ENCODE measurements at regions not wholly inside any gene's neighbourhood (a gene's known extent, or its start where the extent isn't known, plus 50 kb on each side); places are given as distances from the start of the nearest gene placed in this dataset.

DNA sequence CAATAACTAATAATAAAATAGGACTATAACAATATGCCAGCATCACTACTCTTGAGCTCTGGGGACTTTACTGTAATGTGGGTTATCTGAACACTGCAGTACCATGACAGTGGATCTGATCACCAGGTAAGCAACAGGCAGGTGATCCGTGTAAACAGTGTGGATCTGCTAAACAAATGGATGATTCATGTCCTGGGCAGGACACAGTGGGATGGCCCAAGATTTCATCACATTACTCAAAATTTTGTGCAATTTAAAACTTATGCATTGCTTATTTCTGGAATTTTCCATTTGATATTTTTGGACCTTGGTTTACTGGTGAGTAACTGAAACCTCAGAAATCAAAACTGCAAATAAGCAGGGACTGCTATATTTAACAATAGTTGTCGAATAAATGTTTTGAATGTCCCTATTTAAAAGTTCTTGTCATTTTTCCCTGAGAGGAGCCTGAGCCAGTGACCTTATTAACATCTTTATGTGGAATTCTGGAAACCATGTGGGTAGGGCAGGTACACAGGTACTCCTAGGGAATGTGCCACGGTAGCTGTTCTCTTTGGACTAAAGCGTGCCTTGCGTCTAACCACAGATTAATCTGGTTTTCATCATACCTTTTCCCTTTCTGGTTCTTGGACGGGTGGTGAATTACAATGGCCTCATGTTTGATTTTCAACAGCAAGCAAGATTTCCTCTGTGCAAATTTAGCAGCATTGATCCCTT, 214.5 kb upstream of the SASH1 start:
- DNase-seq: no peak

GRCh38 chr6:148134592-148134991, 208.0 kb upstream of the SASH1 start:
- no peak for DNase-seq

DNA sequence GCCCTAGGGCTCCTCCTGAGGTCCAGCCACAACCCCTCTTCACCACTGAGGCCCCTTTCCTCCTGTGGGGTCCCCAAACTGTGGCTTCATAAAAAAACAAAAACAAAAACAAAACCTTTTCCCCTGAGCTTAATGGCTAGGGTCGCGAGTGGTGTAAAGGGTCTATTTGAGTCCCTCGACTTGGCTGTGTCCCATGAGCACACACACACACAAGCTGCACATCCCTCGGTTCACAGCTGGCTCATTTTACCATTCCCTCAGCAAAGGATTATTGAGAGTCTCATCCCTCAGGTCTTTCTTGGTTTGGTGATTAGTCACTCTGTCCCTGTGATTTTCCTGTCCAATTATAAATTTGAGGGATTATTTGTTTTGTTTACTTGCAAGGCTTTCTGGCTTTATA, 206.1 kb upstream of the SASH1 start:
- DNase-seq: no peak

- no peak for DNase-seq
Measured at GRCh38 chr6:148137652-148138051, 205.0 kb upstream of the SASH1 start.

DNA sequence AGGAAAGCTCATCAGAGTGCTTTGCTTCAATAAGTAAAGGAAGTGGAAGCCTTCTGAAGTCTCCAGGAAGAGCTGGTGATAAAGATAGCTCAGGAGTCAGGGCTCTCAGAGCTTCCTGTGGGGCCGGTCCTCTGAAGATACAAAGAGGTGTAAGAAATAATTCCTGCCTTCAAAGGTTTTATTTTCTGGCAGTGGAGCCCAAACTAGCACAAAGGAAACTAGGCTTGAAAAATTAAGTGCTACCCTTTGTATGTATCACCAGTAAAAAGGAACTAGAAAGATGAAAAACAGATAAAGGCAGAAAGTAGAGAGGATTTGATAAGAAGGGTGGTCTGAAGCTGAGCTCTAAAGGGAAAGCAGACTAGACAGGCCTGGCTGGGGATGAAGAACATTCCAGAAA, 204.1 kb upstream of the SASH1 start:
- no peak for DNase-seq

DNA sequence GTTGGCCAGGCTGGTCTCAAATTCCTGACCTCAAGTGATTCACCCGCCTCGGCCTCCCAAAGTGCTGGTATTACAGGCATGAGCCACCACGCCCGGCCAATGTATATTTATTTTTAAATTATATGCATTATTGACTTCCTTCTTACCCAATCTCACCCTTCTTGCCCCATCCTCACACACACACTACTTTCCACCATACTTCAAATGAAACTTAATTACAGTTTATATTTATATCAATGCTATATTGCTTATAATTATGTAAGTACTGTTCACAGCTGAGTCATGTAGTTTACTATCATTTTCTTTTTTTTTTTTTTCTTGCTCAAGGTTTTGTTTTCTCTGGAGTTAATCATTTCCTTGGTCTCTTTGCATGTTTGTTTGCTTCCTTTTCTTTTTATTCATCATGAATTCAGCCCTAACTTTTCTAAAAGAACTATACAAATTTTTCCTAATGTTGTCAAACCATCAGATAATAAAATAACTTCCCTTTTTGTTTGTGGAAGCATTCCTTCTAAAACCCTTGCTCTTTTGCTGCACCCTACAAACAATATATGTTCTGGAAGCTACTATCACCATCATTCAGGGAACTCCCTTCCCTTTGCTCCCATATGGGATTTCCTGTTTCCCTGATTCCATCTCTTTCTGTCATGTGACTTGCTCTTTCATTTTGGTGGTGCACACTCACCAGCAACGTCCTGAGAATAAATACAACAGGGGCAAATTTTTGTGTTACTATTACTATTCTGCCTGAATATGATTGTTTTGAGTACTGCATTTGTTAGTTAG, 201.7 kb upstream of the SASH1 start:
- DNase-seq: no peak

- no peak for DNase-seq
Measured at GRCh38 chr6:148142821-148143220, 199.8 kb upstream of the SASH1 start.

DNA sequence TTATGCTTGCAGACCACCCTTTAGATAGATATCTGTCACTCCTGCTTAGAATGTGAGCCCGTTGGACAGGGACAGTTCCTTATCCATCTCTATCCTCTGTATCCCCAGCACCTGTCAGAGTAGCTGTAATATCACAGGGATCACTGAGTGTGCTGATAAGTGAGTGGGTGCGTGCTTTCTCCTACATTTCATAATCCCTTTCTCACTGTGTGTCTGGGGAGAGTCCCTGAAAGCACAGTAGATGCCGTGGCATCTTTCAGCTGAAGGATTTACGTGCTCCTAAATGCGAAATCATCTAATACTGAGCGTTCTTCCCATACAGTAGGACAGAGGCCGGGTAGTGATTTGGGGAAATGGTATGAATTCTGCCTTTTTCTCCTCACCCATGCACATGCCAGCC, 198.9 kb upstream of the SASH1 start:
- no peak for DNase-seq

DNA sequence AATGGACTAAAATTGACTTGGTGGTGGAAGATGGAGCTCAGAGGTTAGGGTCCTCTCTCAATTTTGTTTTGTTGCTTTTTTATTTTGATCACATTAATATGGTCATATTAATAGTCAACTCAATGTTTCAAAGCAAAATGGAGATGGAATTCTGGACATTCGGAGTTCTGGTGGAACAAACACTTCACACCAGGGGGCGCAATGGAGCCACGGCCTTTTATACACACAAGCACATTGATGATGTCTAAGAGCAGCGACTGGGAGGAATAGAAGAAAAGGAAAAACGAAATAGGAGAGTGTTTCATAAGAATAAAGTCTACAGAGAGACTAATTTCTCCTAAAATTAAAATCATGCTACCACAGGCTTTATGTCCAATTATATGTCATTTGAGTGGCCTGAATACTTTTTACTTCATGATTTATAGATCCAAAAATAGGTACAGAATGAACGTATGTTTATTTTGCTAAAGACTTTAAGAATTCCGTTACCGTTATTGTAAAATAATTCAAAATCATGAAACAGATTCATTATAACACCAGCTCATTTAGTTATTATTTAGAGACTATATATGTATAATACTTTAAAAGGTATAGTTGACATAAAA, 197.6 kb upstream of the SASH1 start:
- DNase-seq: peak; percentile 37

DNA sequence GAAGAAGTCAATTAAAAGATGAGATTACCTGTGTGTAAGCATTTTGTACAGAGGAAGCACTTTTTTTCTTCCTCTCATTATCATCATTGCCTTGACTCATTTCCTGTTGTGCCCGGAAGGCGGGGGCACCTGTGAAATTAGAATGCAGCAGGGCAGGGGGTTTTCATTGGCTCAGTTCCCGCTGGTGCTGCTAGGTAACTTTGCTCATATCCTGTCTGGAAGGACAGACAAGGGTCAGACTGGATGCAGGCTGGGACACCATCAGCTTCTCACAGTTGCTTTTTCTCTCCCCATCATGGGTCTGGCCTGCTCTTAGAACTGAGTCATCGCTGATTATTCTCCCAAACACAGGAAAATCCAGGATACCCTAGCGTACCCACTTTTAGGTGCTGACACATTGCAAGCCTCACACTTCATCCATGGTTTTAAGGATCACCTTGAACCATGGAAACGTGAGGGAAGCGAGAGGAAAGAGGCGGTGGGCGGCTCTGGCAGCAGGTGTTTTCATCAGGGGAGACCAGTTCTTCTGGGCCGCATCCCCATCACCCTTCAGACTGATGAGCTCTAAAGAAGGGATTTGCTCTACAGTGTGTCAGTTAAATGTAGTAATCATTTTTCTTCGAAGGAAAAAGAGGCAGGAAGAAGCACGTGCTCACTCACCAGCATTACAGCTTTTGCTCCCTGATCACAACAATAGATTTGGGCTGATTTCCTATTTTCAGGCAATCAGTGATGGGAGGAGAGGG, 195.7 kb upstream of the SASH1 start:
- DNase-seq: no peak

GRCh38 chr6:148147463-148147830, 195.2 kb upstream of the SASH1 start:
- no peak for DNase-seq

GRCh38 chr6:148151896-148152643, 190.6 kb upstream of the SASH1 start:
- no peak for DNase-seq

DNA sequence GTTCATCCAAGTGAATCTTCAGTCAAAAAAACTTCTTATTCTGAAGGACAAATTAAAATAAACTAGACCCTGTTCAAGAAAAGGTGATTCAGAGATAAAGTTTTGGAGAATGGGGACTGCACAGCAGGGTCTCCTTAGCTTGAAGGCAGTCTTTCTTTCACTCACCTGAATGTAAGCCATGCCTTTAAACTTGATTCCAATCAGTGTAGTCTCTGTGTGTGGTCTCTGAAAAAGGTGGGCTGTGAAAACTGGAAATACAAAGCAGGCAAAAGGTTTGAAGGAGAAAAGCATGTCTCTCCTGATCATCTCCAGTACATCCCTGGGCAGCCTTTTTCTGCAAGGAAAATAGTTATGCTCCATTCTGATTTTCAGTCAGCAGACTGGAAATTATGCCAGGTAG, 188.0 kb upstream of the SASH1 start:
- no peak for DNase-seq

DNA sequence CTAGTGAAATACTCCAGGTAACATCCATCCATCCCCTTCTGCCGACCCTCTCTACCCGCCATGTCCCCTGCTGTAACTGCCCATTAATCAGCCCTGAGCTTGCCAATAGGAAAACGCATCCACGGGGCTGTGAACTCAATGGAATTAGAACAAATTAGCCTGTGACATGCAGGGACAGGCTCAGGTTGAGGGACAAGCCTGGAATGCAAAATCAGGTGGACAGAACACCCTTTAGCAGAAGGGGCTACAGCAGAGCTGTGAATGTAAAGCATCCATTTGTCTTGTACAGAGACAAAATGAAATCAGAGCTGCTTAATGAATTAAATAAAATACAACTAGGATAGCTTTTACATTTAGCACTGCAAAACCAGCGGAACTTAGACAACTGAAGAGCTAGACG, 187.3 kb upstream of the SASH1 start:
- no peak for DNase-seq

GRCh38 chr6:148157841-148158240, 184.8 kb upstream of the SASH1 start:
- no peak for DNase-seq

- no peak for DNase-seq
Measured at GRCh38 chr6:148164645-148165044, 178.0 kb upstream of the SASH1 start.

GRCh38 chr6:148166339-148166968, 176.2 kb upstream of the SASH1 start:
- no peak for DNase-seq

GRCh38 chr6:148169706-148170105, 172.9 kb upstream of the SASH1 start:
- no peak for DNase-seq

- no peak for DNase-seq
Measured at GRCh38 chr6:148170286-148170685, 172.4 kb upstream of the SASH1 start.

DNA sequence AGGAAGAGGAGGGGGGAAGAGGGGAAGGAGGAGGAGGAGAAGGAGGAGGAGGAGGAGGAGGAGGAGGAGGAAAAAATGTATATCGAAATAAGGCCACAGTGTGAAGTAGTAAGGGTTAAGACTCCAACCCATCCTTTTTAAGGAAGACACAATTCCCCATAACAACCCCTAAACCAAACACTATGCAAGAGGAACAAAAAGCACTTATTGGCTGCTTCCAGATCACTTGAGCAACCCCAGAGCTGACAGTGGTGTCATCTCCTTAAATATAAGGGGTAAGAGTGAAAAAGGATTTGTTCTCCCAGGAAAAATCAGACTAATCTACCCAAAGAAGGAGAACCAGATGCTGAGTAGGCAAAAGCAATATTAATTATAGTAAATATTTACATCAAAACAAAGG, 169.1 kb upstream of the SASH1 start:
- DNase-seq: no peak

DNA sequence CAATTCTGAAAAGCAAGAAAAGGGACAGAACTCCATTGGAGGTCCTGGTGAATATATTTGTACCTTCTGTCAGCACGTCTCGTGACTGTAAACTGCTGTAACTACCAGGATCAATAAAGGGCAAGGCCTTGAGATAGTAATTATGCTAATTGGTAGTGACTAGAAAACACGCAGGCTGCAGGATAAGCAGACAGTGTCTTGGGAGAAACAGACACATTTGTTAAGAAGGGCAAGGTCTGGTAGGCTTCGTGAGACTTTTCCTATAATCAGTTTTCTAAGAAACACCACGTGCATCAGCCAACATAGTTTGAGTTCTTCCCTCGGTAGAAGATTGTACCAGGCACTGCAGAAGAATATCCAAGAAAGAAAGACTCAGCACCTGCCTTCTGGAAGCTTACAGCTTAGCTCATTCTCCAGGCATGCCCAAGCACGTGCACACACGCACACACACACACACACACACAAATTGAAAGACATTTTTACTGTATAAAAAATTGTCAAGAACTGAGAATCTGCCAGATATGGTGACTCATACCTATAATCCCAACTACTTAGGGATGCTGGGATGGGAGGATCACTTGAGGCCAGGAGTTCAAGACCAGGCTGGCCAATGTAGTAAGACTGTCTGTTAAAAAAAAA, 167.0 kb upstream of the SASH1 start:
- DNase-seq: no peak
